Fibroblast of villous mesenchyme (primary cell): ENCODE measurements at regions not wholly inside any gene's neighbourhood (a gene's known extent, or its start where the extent isn't known, plus 50 kb on each side); places are given as distances from the start of the nearest gene placed in this dataset.

Experiments used
- DNase-seq: peaks from one replicate; pipeline ENCODE4 v3.0.0-alpha.2; 2010; ENCODE audit warnings: low read depth
- H3K4me3 ChIP-seq: 2 replicates; pipeline ENCODE4 v1.5.1; 2011; ENCODE audit warnings: low read depth, mild to moderate bottlenecking, low read length
- CTCF ChIP-seq: IDR thresholded peaks from 2 replicates; pipeline ENCODE4 v1.5.1; 2012; ENCODE audit warnings: low read depth, mild to moderate bottlenecking, low read length; ENCODE audit not compliant: insufficient read depth

GRCh38 chrX:4905576-4905975, 1192.1 kb upstream of the PRKX start:
- no peak overlapping the region for H3K4me3 ChIP-seq
- no peak for TF ChIP-seq CTCF
- DNase-seq, result no peak

- H3K4me3 ChIP-seq, result no peak overlapping the region
- no peak for TF ChIP-seq CTCF
- no peak for DNase-seq
Measured at GRCh38 chrX:4881277-4881676, 1167.8 kb upstream of the PRKX start.

- no peak for DNase-seq
Measured at GRCh38 chrX:4878640-4879039, 1165.2 kb upstream of the PRKX start.

GRCh38 chrX:4876268-4876667, 1162.8 kb upstream of the PRKX start:
- DNase-seq, result no peak
- TF ChIP-seq CTCF, result no peak
- no peak overlapping the region for H3K4me3 ChIP-seq

More at GRCh38 chrX:4878640-4879039, 1165.2 kb upstream of the PRKX start:
- no peak overlapping the region for H3K4me3 ChIP-seq
- no peak for TF ChIP-seq CTCF

- TF ChIP-seq CTCF, result no peak
- no peak overlapping the region for H3K4me3 ChIP-seq
- no peak for DNase-seq
Measured at GRCh38 chrX:4851534-4851933, 1138.1 kb upstream of the PRKX start.

GRCh38 chrX:4850312-4850711, 1136.9 kb upstream of the PRKX start:
- H3K4me3 ChIP-seq, result no peak overlapping the region
- no peak for TF ChIP-seq CTCF
- no peak for DNase-seq

- no peak for TF ChIP-seq CTCF
- no peak for DNase-seq
- H3K4me3 ChIP-seq, result no peak overlapping the region
Measured at GRCh38 chrX:4844376-4844775, 1130.9 kb upstream of the PRKX start.
